AG08396 (cell line): ENCODE measurements at regions not wholly inside any gene's neighbourhood (a gene's known extent, or its start where the extent isn't known, plus 50 kb on each side); places are given as distances from the start of the nearest gene placed in this dataset.
"Not testable (repeated sequence)": the region's sequence is repeated elsewhere in the genome, so short reads cannot be mapped to it uniquely, and the experiment has no call there.

Experiments
- DNase-seq: peaks from one replicate; pipeline ENCODE4 v3.0.0; 2012; ENCODE audit warnings: low spot score, mixed read lengths

GRCh38 chrX:2572740-2573139 is 72.0 kb upstream of the DHRSX start:
- DNase-seq: peak; percentile 27

- no peak for DNase-seq
Measured at GRCh38 chrX:2568125-2568524, 67.3 kb upstream of the DHRSX start.

GRCh38 chrX:2566055-2566454 is 65.3 kb upstream of the DHRSX start:
- DNase-seq: no peak

- DNase-seq: no peak
Measured at GRCh38 chrX:2561456-2561855, 60.7 kb upstream of the DHRSX start.

GRCh38 chrX:2559124-2559523 is 58.3 kb upstream of the DHRSX start:
- DNase-seq: no peak

GRCh38 chrX:2554891-2555290 is 54.1 kb upstream of the DHRSX start:
- DNase-seq: no peak

GRCh38 chrX:2554066-2554465 is 53.3 kb upstream of the DHRSX start:
- DNase-seq: not testable (repeated sequence)

GRCh38 chrX:2552621-2553201 is 51.9 kb upstream of the DHRSX start:
- DNase-seq: peak; percentile 17

GRCh38 chrX:2550328-2551020 is 49.7 kb upstream of the DHRSX start:
- no peak for DNase-seq
